GM12864 (cell line): ENCODE measurements at regions not wholly inside any gene's neighbourhood (a gene's known extent, or its start where the extent isn't known, plus 50 kb on each side); places are given as distances from the start of the nearest gene placed in this dataset.

ENCODE experiments used
- DNase-seq: peaks from one replicate; pipeline ENCODE4 v3.0.0-alpha.2; 2011; ENCODE audit warnings: low read depth
- H3K4me3 ChIP-seq: 2 replicates; pipeline ENCODE4 v1.5.1; 2011; ENCODE audit warnings: mild to moderate bottlenecking, low read depth, low read length, control low read depth
- TF ChIP-seq, protein P1 (sequence below): IDR thresholded peaks from 2 replicates; pipeline ENCODE4 v1.5.1; 2011; ENCODE audit warnings: low read depth, mild to moderate bottlenecking, moderate library complexity, low read length, control low read depth, inconsistent platforms; ENCODE audit errors: missing control alignments

GRCh38 chr5:115072266-115073064, 97.2 kb downstream of the TRIM36 start:
- TF ChIP-seq, protein P1, sequence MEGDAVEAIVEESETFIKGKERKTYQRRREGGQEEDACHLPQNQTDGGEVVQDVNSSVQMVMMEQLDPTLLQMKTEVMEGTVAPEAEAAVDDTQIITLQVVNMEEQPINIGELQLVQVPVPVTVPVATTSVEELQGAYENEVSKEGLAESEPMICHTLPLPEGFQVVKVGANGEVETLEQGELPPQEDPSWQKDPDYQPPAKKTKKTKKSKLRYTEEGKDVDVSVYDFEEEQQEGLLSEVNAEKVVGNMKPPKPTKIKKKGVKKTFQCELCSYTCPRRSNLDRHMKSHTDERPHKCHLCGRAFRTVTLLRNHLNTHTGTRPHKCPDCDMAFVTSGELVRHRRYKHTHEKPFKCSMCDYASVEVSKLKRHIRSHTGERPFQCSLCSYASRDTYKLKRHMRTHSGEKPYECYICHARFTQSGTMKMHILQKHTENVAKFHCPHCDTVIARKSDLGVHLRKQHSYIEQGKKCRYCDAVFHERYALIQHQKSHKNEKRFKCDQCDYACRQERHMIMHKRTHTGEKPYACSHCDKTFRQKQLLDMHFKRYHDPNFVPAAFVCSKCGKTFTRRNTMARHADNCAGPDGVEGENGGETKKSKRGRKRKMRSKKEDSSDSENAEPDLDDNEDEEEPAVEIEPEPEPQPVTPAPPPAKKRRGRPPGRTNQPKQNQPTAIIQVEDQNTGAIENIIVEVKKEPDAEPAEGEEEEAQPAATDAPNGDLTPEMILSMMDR: no peak
- no peak overlapping the region for H3K4me3 ChIP-seq
- DNase-seq: no peak

DNA sequence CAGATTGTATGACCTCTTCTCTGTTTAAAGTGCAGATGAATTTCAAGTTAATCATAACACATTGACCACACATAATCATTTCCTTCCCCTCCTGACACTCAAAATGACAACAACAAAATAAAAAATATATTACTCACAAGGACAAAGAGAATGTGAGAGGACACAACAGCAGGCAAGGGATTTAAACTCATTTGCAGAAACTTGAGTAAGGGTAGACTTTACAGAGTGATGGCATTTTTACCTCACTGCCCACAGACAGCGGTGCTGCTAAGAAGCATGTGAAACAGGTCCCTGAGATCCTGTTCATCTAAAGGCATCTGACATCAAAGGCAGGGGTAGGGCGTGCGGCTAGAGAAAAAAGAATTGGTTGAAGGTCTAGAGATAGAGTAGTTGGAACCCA, 99.0 kb downstream of the TRIM36 start:
- TF ChIP-seq, protein P1: no peak
- no peak overlapping the region for H3K4me3 ChIP-seq
- DNase-seq: no peak

- H3K4me3 ChIP-seq: no peak overlapping the region
- DNase-seq: no peak
- TF ChIP-seq, protein P1: peak; percentile 44
Observed at GRCh38 chr5:115069087-115069968, 100.4 kb downstream of the TRIM36 start.

GRCh38 chr5:115068239-115069086, 101.2 kb downstream of the TRIM36 start:
- no peak overlapping the region for H3K4me3 ChIP-seq
- TF ChIP-seq, protein P1: no peak

GRCh38 chr5:115064380-115064779, 105.3 kb downstream of the TRIM36 start:
- TF ChIP-seq, protein P1: no peak
- no peak overlapping the region for H3K4me3 ChIP-seq
- DNase-seq: no peak

More at GRCh38 chr5:115068239-115069086, 101.2 kb downstream of the TRIM36 start:
- peak; percentile 50 for DNase-seq

- no peak for DNase-seq
- TF ChIP-seq, protein P1: no peak
- H3K4me3 ChIP-seq: no peak overlapping the region
Observed at GRCh38 chr5:115054387-115054951, 115.2 kb downstream of the TRIM36 start.
